ENCODE measurements at regions not wholly inside any gene's neighbourhood (a gene's known extent, or its start where the extent isn't known, plus 50 kb on each side); places are given as distances from the start of the nearest gene placed in this dataset.

DNA sequence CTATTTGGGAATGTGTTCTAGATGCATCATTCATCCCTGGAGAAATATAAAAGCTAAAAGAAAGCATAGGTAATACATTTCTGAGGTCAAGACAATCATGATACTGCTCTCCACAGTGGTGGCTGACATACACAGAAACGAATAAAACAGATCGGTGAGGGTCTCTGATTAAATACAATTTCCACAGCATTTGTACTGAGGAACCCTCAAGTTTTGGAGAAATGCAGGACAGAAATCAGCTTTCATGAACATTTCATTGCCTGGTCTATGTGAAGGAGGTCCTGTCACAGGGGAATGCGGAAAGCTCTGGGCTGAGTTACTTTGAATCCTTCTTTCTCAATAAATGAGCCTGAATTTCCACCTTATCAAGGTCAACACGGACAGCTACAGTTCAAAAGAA lies 67.9 kb upstream of the ITGB1 start:
- Mint-ChIP-seq H3K4me1 (peaks cover 23% of the 10 kb centered on the region), H3K27me3 (no peaks in the 10 kb centered on the region), H3K9me3 (ENCODE audit: insufficient read depth) (no peaks in the 10 kb centered on the region), H3K4me3 (no peak overlapping the region), H3K27ac (no peak overlapping the region)
- 78% methylated on average over 2 of the region's 4 CpGs for WGBS (ENCODE audit: insufficient coverage)
- H3K4me3 ChIP-seq (ENCODE audit: control extremely low read depth in 1 of 5, extremely low read depth in 1 of 5, insufficient read depth in 1 of 5, low read depth in 2 of 5, low read length in 4 of 5) = no peak overlapping the region
- POLR2A ChIA-PET = no interaction called here
- CTCF ChIA-PET = interaction anchor here (1.9 kb wide), 1 partner anchor 17 kb away, joined by 7 read pairs; no protein-coding TSS in a partner anchor
- no peak overlapping the region for H2AFZ ChIP-seq (ENCODE audit: insufficient read depth, low read depth, low read length, poor library complexity, severe bottlenecking)
- H4K20me1 ChIP-seq (ENCODE audit: control insufficient read depth, insufficient read depth, low read length, poor library complexity, severe bottlenecking) = no peaks in the 10 kb centered on the region
- H3K9ac ChIP-seq (ENCODE audit: low read length) = no peak overlapping the region
- ATAC-seq (ENCODE audit: low read depth) = no peak
- peaks cover 0 to 5% of the 10 kb centered on the region in 2 donors for H3K4me1 ChIP-seq (ENCODE audit: control insufficient read depth in 2 of 2, insufficient read depth in 2 of 2, low read length in 2 of 2)
- no peak overlapping the region for H3K4me2 ChIP-seq (replicated peaks; ENCODE audit: low read depth, low read length, poor library complexity, severe bottlenecking)
- no peak for DNase-seq
- TF ChIP-seq EZH2 (IDR thresholded peaks at IDR 0.05; ENCODE audit: borderline replicate concordance, insufficient read depth, low read depth, low read length, poor library complexity, severe bottlenecking) (no peak), CTCF (IDR thresholded peaks at IDR 0.05) (no peak)
- H3K36me3 ChIP-seq (replicated peaks in 1 of 2; ENCODE audit: control extremely low read depth in 1 of 2, control insufficient read depth in 1 of 2, extremely low read depth in 1 of 2, insufficient read depth in 2 of 2, low read length in 1 of 2) = no peaks in the 10 kb centered on the region
- no peak overlapping the region for H3K27ac ChIP-seq (ENCODE audit: low read length in 2 of 2)
- no peaks in the 10 kb centered on the region for H3K79me2 ChIP-seq (ENCODE audit: control insufficient read depth, insufficient read depth, low read length)
- intact Hi-C loops (cut with micrococcal nuclease) = no loop called here
- no peaks in the 10 kb centered on the region for H3K27me3 ChIP-seq (replicated peaks in 1 of 4; ENCODE audit: control extremely low read depth in 1 of 4, control insufficient read depth in 3 of 4, insufficient read depth in 4 of 4, low read length in 3 of 4)
- no peaks in the 10 kb centered on the region for H3K9me3 ChIP-seq (ENCODE audit: control extremely low read depth in 1 of 3, control insufficient read depth in 2 of 3, insufficient read depth in 1 of 3, low read length in 2 of 3)

- CTCF ChIA-PET = no interaction called here
- POLR2A ChIA-PET = no interaction called here
Measured at GRCh38 chr10:33025039-33025438, 67.0 kb upstream of the ITGB1 start.

More at GRCh38 chr10:33025039-33025438, 67.0 kb upstream of the ITGB1 start:
- H3K9me3 ChIP-seq (ENCODE audit: control extremely low read depth in 1 of 3, control insufficient read depth in 2 of 3, insufficient read depth in 1 of 3, low read length in 2 of 3) = no peaks in the 10 kb centered on the region
- Mint-ChIP-seq H3K27me3 (no peaks in the 10 kb centered on the region), H3K9me3 (ENCODE audit: insufficient read depth) (no peaks in the 10 kb centered on the region), H3K4me3 (no peak overlapping the region), H3K4me1 (peaks cover 23% of the 10 kb centered on the region), H3K27ac (no peak overlapping the region)
- no peaks in the 10 kb centered on the region for H3K79me2 ChIP-seq (ENCODE audit: control insufficient read depth, insufficient read depth, low read length)
- peaks cover 0 to 5% of the 10 kb centered on the region in 2 donors for H3K4me1 ChIP-seq (ENCODE audit: control insufficient read depth in 2 of 2, insufficient read depth in 2 of 2, low read length in 2 of 2)
- H3K4me3 ChIP-seq (ENCODE audit: control extremely low read depth in 1 of 5, extremely low read depth in 1 of 5, insufficient read depth in 1 of 5, low read depth in 2 of 5, low read length in 4 of 5) = no peak overlapping the region
- TF ChIP-seq EZH2 (IDR thresholded peaks at IDR 0.05; ENCODE audit: borderline replicate concordance, insufficient read depth, low read depth, low read length, poor library complexity, severe bottlenecking) = no peak
- TF ChIP-seq CTCF (IDR thresholded peaks at IDR 0.05) = no peak
- no peak overlapping the region for H3K4me2 ChIP-seq (replicated peaks; ENCODE audit: low read depth, low read length, poor library complexity, severe bottlenecking)
- no peak overlapping the region for H3K27ac ChIP-seq (ENCODE audit: low read length in 2 of 2)
- intact Hi-C loops (cut with micrococcal nuclease) = no loop called here
- no peak overlapping the region for H2AFZ ChIP-seq (ENCODE audit: insufficient read depth, low read depth, low read length, poor library complexity, severe bottlenecking)
- H3K36me3 ChIP-seq (replicated peaks in 1 of 2; ENCODE audit: control extremely low read depth in 1 of 2, control insufficient read depth in 1 of 2, extremely low read depth in 1 of 2, insufficient read depth in 2 of 2, low read length in 1 of 2) = no peaks in the 10 kb centered on the region
- H3K9ac ChIP-seq (ENCODE audit: low read length) = no peak overlapping the region
- no peaks in the 10 kb centered on the region for H3K27me3 ChIP-seq (replicated peaks in 1 of 4; ENCODE audit: control extremely low read depth in 1 of 4, control insufficient read depth in 3 of 4, insufficient read depth in 4 of 4, low read length in 3 of 4)
- WGBS (ENCODE audit: insufficient coverage) = 72% methylated on average over 6 of the region's 6 CpGs
- H4K20me1 ChIP-seq (ENCODE audit: control insufficient read depth, insufficient read depth, low read length, poor library complexity, severe bottlenecking) = no peaks in the 10 kb centered on the region
- DNase-seq (no peak), ATAC-seq (ENCODE audit: low read depth) (no peak)

All from B cell (primary cell).